Gastrocnemius medialis (tissue), 4 donors: ENCODE measurements at regions not wholly inside any gene's neighbourhood (a gene's known extent, or its start where the extent isn't known, plus 50 kb on each side); places are given as distances from the start of the nearest gene placed in this dataset.

Source experiments
- CTCF ChIP-seq, 5 experiments: fragments of 450-650 bp in 3 of 5; fragments of 200-600 bp in 2 of 5; sonication (generic) in 2 of 5; IDR thresholded peaks in 4 of 5; conservative IDR thresholded peaks in 1 of 5; 1 replicate in 4 of 5; 2 replicates in 1 of 5; pipeline ENCODE4 v1.5.1; 2016 to 2019; ENCODE audit warnings: antibody characterized with exemption in 5 of 5, mild to moderate bottlenecking in 3 of 5, moderate library complexity in 3 of 5
- POLR2A ChIP-seq, 2 donors: fragments of 450-650 bp; IDR thresholded peaks; one replicate each; pipeline ENCODE4 v1.6.1; 2017; ENCODE audit warnings: antibody characterized with exemption in 2 of 2, mild to moderate bottlenecking in 2 of 2, moderate library complexity in 2 of 2

GRCh38 chr4:160414496-160414895 lies 1311.6 kb downstream of the RAPGEF2 start:
- TF ChIP-seq CTCF (IDR thresholded peaks at IDR 0.05 in 4 of 5, conservative IDR thresholded peaks at IDR 0.05 in 1 of 5) = no peak
- TF ChIP-seq POLR2A (IDR thresholded peaks at IDR 0.05) = no peak
